SK-N-SH (cell line): ENCODE measurements at regions not wholly inside any gene's neighbourhood (a gene's known extent, or its start where the extent isn't known, plus 50 kb on each side); places are given as distances from the start of the nearest gene placed in this dataset.

Source experiments
- CTCF ChIA-PET: fragments of 300-600, 350-600 bp; formaldehyde crosslinking; extraction: SDS; loops from one replicate; lab custom pipeline; 2021; lab: Yijun Ruan, JAX
- POLR2A ChIA-PET: fragments of 350-600 bp; sonication (Branson Sonifier 250); formaldehyde crosslinking; extraction: SDS; loops from one replicate; lab custom pipeline; 2020; ENCODE audit warnings: antibody characterized with exemption, inconsistent platforms; lab: Yijun Ruan, JAX
- DNase-seq: peaks from one replicate; pipeline ENCODE4 v3.0.0; 2012
- H2AFZ ChIP-seq: fragments of 200-600 bp; sonication (generic); 2 replicates; pipeline ENCODE4 v1.8.1; 2016; ENCODE audit warnings: antibody characterized with exemption, mild to moderate bottlenecking, low read depth
- H3F3A ChIP-seq: fragments of 200-600 bp; sonication (generic); replicated peaks from 2 replicates; pipeline ENCODE3; 2016; ENCODE audit warnings: antibody characterized with exemption, mild to moderate bottlenecking; ENCODE audit not compliant: insufficient read depth
- H3K27ac ChIP-seq, 2 experiments: fragments of 200-500 bp in 1 of 2; fragments of 200-600 bp in 1 of 2; sonication (Bioruptor generic) in 1 of 2; sonication (generic), shearing (Covaris generic) in 1 of 2; 2 replicates each; pipeline versions ENCODE4 v1.5.1 to v1.6.1; 2014 to 2016; ENCODE audit warnings: low read depth in 2 of 2, inconsistent platforms in 1 of 2, low read length in 1 of 2, mild to moderate bottlenecking in 1 of 2, mixed read lengths in 1 of 2
- H3K27me3 ChIP-seq: fragments of 200-600 bp; sonication (generic), shearing (Covaris generic); 2 replicates; pipeline ENCODE4 v1.6.1; 2016; ENCODE audit warnings: mixed run types; ENCODE audit not compliant: insufficient read depth
- H3K36me3 ChIP-seq, 2 experiments: fragments of 200-500 bp in 1 of 2; fragments of 200-600 bp in 1 of 2; sonication (Bioruptor generic) in 1 of 2; sonication (generic) in 1 of 2; replicated peaks in 1 of 2; 2 replicates each; pipeline versions ENCODE3 to v1.5.1; 2014 to 2016; ENCODE audit warnings: low read length in 1 of 2, mild to moderate bottlenecking in 1 of 2; ENCODE audit not compliant: insufficient read depth in 2 of 2, control insufficient read depth in 1 of 2
- H3K4me1 ChIP-seq, 2 experiments: fragments of 200-500 bp in 1 of 2; fragments of 200-600 bp in 1 of 2; sonication (Bioruptor generic) in 1 of 2; sonication (generic), shearing (Covaris generic) in 1 of 2; 2 replicates each; pipeline versions ENCODE4 v1.5.1 to v1.6.1; 2014 to 2016; ENCODE audit warnings: low read depth in 1 of 2, low read length in 1 of 2, mixed run types in 1 of 2; ENCODE audit not compliant: insufficient read depth in 2 of 2, control insufficient read depth in 1 of 2
- H3K4me2 ChIP-seq: fragments of 200-600 bp; sonication (generic), shearing (Covaris generic); 2 replicates; pipeline ENCODE4 v1.6.1; 2017; ENCODE audit warnings: mixed run types
- H3K4me3 ChIP-seq, 2 experiments: fragments of 200-500 bp in 1 of 2; fragments of 200-600 bp in 1 of 2; sonication (Bioruptor generic) in 1 of 2; sonication (generic), shearing (Covaris generic) in 1 of 2; 2 replicates each; pipeline versions ENCODE4 v1.5.1 to v1.8.1; 2014 to 2016; ENCODE audit warnings: low read depth in 2 of 2, inconsistent platforms in 1 of 2, low read length in 1 of 2, mild to moderate bottlenecking in 1 of 2, mixed read lengths in 1 of 2, moderate library complexity in 1 of 2
- H3K79me2 ChIP-seq: fragments of 200-600 bp; sonication (generic); 2 replicates; pipeline ENCODE4 v1.8.1; 2017; ENCODE audit warnings: mild to moderate bottlenecking; ENCODE audit not compliant: insufficient read depth
- H3K9ac ChIP-seq: fragments of 200-600 bp; sonication (generic); 2 replicates; pipeline ENCODE4 v1.6.1; 2017; ENCODE audit warnings: mixed run types
- H3K9me2 ChIP-seq: fragments of 200-600 bp; sonication (generic); 2 replicates; pipeline ENCODE4 v1.6.1; 2017; ENCODE audit warnings: mixed run types
- H3K9me3 ChIP-seq: fragments of 200-600 bp; sonication (generic); 2 replicates; pipeline ENCODE4 v1.6.1; 2017; ENCODE audit warnings: mixed run types, mild to moderate bottlenecking, moderate library complexity
- H4K20me1 ChIP-seq: fragments of 200-600 bp; sonication (generic); 2 replicates; pipeline ENCODE4 v1.6.1; 2017; ENCODE audit warnings: mild to moderate bottlenecking, mixed run types; ENCODE audit not compliant: insufficient read depth
- CHD2 ChIP-seq: fragments of 150-350 bp; IDR thresholded peaks from 2 replicates; pipeline ENCODE4 v1.6.1; 2018; ENCODE audit warnings: low read length; ENCODE audit not compliant: partially characterized antibody
- EZH2phosphoT487 ChIP-seq: fragments of 200-600 bp; sonication (generic); IDR thresholded peaks from 2 replicates; pipeline ENCODE4 v1.6.1; 2017; ENCODE audit warnings: low read depth, mixed run types, mild to moderate bottlenecking, antibody characterized with exemption, moderate library complexity, borderline replicate concordance
- FOSL2 ChIP-seq: IDR thresholded peaks from 2 replicates; pipeline ENCODE4 v1.4.0; 2012; ENCODE audit warnings: low read depth, mild to moderate bottlenecking, moderate library complexity, borderline replicate concordance
- FOXJ3 ChIP-seq: sonication (generic); formaldehyde crosslinking; IDR thresholded peaks from 2 replicates; pipeline ENCODE4 v1.5.1; 2020; ENCODE audit warnings: mild to moderate bottlenecking, missing genetic modification reagents
- GABPA ChIP-seq: IDR thresholded peaks from 2 replicates; pipeline ENCODE4 v1.4.0; 2012; ENCODE audit warnings: low read depth, mild to moderate bottlenecking
- JUND ChIP-seq: IDR thresholded peaks from 2 replicates; pipeline ENCODE4 v1.4.0; 2012
- MXI1 ChIP-seq: IDR thresholded peaks from 2 replicates; pipeline ENCODE4 v1.6.1; 2012; ENCODE audit warnings: mild to moderate bottlenecking, low read depth, low read length, improper control_type of control experiment
- NFIC ChIP-seq: IDR thresholded peaks from 2 replicates; pipeline ENCODE4 v1.4.0; 2012; ENCODE audit warnings: borderline replicate concordance
- RAD21 ChIP-seq: IDR thresholded peaks from 2 replicates; pipeline ENCODE4 v1.6.1; 2012; ENCODE audit warnings: mild to moderate bottlenecking, low read length
- REST ChIP-seq: IDR thresholded peaks from 2 replicates; pipeline ENCODE4 v1.6.1; 2012; ENCODE audit warnings: mild to moderate bottlenecking, low read depth, low read length, moderate library complexity
- RXRA ChIP-seq: IDR thresholded peaks from 2 replicates; pipeline ENCODE4 v1.4.0; 2012; ENCODE audit warnings: low read depth, mild to moderate bottlenecking, borderline replicate concordance
- SIN3A ChIP-seq: IDR thresholded peaks from 2 replicates; pipeline ENCODE4 v1.6.1; 2012; ENCODE audit warnings: low read depth, mild to moderate bottlenecking, low read length, moderate library complexity, borderline replicate concordance
- SMC3 ChIP-seq: IDR thresholded peaks from 2 replicates; pipeline ENCODE4 v1.6.1; 2012; ENCODE audit warnings: low read depth, low read length, improper control_type of control experiment
- YY1 ChIP-seq: IDR thresholded peaks from 2 replicates; pipeline ENCODE4 v1.4.0; 2012; ENCODE audit warnings: low read depth, mild to moderate bottlenecking
- WGBS: methylation state at CpG from one replicate; pipeline ENCODE4 v1.1.6; 2017; ENCODE audit warnings: low lambda C conversion rate; 5-methylcytosine and 5-hydroxymethylcytosine counted together
- TF ChIP-seq, protein P1 (sequence below): fragments of 150-350 bp; IDR thresholded peaks from 2 replicates; pipeline ENCODE4 v1.6.1; 2016; ENCODE audit warnings: mild to moderate bottlenecking, low read depth, low read length
- TF ChIP-seq, protein P2 (sequence below): fragments of 150-350 bp; IDR thresholded peaks from 2 replicates; pipeline ENCODE4 v1.6.1; 2017; ENCODE audit warnings: antibody characterized with exemption, low read length, low read depth, borderline replicate concordance

- H3K4me2 ChIP-seq = no peak overlapping the region
- no peaks in the 10 kb centered on the region for H3K36me3 ChIP-seq
- TF ChIP-seq YY1 (no peak), NFIC (no peak)
- TF ChIP-seq, protein P1, sequence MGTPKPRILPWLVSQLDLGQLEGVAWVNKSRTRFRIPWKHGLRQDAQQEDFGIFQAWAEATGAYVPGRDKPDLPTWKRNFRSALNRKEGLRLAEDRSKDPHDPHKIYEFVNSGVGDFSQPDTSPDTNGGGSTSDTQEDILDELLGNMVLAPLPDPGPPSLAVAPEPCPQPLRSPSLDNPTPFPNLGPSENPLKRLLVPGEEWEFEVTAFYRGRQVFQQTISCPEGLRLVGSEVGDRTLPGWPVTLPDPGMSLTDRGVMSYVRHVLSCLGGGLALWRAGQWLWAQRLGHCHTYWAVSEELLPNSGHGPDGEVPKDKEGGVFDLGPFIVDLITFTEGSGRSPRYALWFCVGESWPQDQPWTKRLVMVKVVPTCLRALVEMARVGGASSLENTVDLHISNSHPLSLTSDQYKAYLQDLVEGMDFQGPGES = no peak
- H3F3A ChIP-seq = no peaks in the 10 kb centered on the region
- POLR2A ChIA-PET = no interaction called here
- no peak overlapping the region for H2AFZ ChIP-seq
- no peaks in the 10 kb centered on the region for H4K20me1 ChIP-seq
- no peaks in the 10 kb centered on the region for H3K79me2 ChIP-seq
- no peak overlapping the region for H3K4me3 ChIP-seq
- no peaks in the 10 kb centered on the region; the same call in 1 of the 2 replicates for H3K27me3 ChIP-seq
- peaks cover 5% of the 10 kb centered on the region; the same call in 1 of the 2 replicates for H3K9me3 ChIP-seq
- DNase-seq = no peak
- CTCF ChIA-PET = no interaction called here
- no peaks in the 10 kb centered on the region for H3K9me2 ChIP-seq
- H3K27ac ChIP-seq = no peak overlapping the region
- H3K9ac ChIP-seq = no peak overlapping the region
- H3K4me1 ChIP-seq = no peaks in the 10 kb centered on the region
- 68% methylated on average over 5 of the region's 5 CpGs for WGBS
These were observed 113.7 kb upstream of the TPRG1 start for GRCh38 chr3:189058071-189058470.

DNA sequence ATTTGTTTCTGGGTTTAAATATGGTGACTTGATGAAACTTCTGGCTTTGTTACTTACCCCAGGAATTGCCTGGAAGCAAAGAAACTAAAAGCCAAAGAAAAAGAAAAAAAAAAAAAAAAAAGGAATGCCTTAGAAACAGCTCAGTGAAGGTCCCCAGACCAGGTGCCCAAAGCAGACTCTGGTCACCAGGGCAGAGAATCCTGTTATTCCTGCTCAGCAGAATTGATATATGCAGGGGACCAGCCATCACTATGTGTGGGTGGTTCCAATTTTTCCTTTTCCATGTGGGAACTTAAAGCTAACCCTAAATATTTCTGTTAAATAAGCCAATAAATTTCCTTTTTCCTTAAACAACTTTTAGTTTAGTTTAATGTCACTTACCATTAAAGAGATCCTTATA, 100.8 kb upstream of the TPRG1 start:
- CTCF ChIA-PET = no interaction called here
- POLR2A ChIA-PET = no interaction called here

DNA sequence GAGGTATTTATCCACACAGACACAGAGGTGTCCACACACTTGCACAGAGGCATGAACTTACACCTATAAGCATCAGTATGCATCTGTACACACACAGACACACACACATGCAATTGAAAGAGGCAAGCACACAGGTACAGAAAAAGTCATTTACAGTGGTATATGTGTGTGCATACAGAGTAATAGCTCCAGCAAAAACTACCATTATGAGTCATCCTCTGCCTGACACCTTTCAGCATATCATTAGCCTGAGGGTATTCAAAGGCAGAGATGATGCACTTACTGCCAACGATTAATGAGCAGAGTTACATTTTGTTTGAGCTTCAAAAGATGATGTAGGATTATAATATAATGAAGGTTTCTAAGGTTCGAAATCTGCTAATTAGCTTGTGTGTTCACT, 100.3 kb upstream of the TPRG1 start:
- ChIA-PET POLR2A (no interaction called here), CTCF (no interaction called here)
- WGBS = 13% methylated on average over 2 of the region's 2 CpGs
- no peak for TF ChIP-seq CHD2
- no peak for TF ChIP-seq MXI1
- TF ChIP-seq SMC3 = no peak
- TF ChIP-seq EZH2phosphoT487 = no peak
- TF ChIP-seq RXRA = no peak
- TF ChIP-seq, protein P1 = no peak
- no peak for TF ChIP-seq FOSL2
- TF ChIP-seq, protein P2, sequence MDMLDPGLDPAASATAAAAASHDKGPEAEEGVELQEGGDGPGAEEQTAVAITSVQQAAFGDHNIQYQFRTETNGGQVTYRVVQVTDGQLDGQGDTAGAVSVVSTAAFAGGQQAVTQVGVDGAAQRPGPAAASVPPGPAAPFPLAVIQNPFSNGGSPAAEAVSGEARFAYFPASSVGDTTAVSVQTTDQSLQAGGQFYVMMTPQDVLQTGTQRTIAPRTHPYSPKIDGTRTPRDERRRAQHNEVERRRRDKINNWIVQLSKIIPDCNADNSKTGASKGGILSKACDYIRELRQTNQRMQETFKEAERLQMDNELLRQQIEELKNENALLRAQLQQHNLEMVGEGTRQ = no peak
- no peak for TF ChIP-seq REST
- no peak for TF ChIP-seq SIN3A
- TF ChIP-seq RAD21 = no peak
- TF ChIP-seq GABPA = no peak

More for the DNA sequence above, 100.8 kb upstream of the TPRG1 start:
- H4K20me1 ChIP-seq = no peaks in the 10 kb centered on the region
- peak overlapping the region in 1 of 2 experiments; percentile 30; a peak in 1 of 4 replicates for H3K27ac ChIP-seq
- no peak overlapping the region for H2AFZ ChIP-seq
- H3K4me2 ChIP-seq = no peak overlapping the region
- H3K36me3 ChIP-seq = no peaks in the 10 kb centered on the region
- no peak for TF ChIP-seq SIN3A
- no peak for TF ChIP-seq FOXJ3 (CRISPR knock-in tag)
- no peak for TF ChIP-seq JUND
- no peaks in the 10 kb centered on the region for H3K79me2 ChIP-seq
- no peaks in the 10 kb centered on the region for H3K27me3 ChIP-seq
- H3K4me3 ChIP-seq = no peak overlapping the region
- H3F3A ChIP-seq = no peaks in the 10 kb centered on the region
- no peaks in the 10 kb centered on the region; a peak in 2 of 4 replicates for H3K4me1 ChIP-seq
- no peak overlapping the region for H3K9ac ChIP-seq
- H3K9me3 ChIP-seq = no peaks in the 10 kb centered on the region
- H3K9me2 ChIP-seq = no peaks in the 10 kb centered on the region
- no peak for DNase-seq

More for the DNA sequence above, 100.3 kb upstream of the TPRG1 start:
- Histone ChIP-seq H3K9me3 (no peaks in the 10 kb centered on the region), H3K4me1 (no peaks in the 10 kb centered on the region; a peak in 2 of 4 replicates), H3K27me3 (no peaks in the 10 kb centered on the region), H4K20me1 (no peaks in the 10 kb centered on the region), H3K27ac (peak overlapping the region in 1 of 2 experiments; percentile 56; a peak in 1 of 4 replicates), H2AFZ (no peak overlapping the region), H3K9me2 (no peaks in the 10 kb centered on the region), H3F3A (no peaks in the 10 kb centered on the region), H3K79me2 (no peaks in the 10 kb centered on the region), H3K4me2 (no peak overlapping the region), H3K9ac (no peak overlapping the region), H3K36me3 (no peaks in the 10 kb centered on the region), H3K4me3 (no peak overlapping the region)
- no peak for DNase-seq
